Nephron (organoid): ENCODE measurements at regions not wholly inside any gene's neighbourhood (a gene's known extent, or its start where the extent isn't known, plus 50 kb on each side); places are given as distances from the start of the nearest gene placed in this dataset.

Source experiments
- H3K27ac Mint-ChIP-seq, 3 experiments: 2 replicates each; pipeline ENCODE4 v1.8.0; 2020; ENCODE audit warnings: mixed read lengths in 3 of 3, mild to moderate bottlenecking in 2 of 3, moderate library complexity in 1 of 3
- H3K27me3 Mint-ChIP-seq: 2 replicates; pipeline ENCODE4 v1.8.0; 2021; ENCODE audit warnings: low read depth, mild to moderate bottlenecking, moderate library complexity, mixed read lengths
- H3K36me3 Mint-ChIP-seq: 2 replicates; pipeline ENCODE4 v1.8.0; 2020; ENCODE audit warnings: low read depth, mixed read lengths
- H3K4me1 Mint-ChIP-seq: 2 replicates; pipeline ENCODE4 v1.8.0; 2020; ENCODE audit warnings: mixed read lengths
- H3K4me3 Mint-ChIP-seq, 3 experiments: 2 replicates each; pipeline ENCODE4 v1.8.0; 2020; ENCODE audit warnings: mild to moderate bottlenecking in 3 of 3, mixed read lengths in 3 of 3, moderate library complexity in 2 of 3
- H3K9me3 Mint-ChIP-seq: 2 replicates; pipeline ENCODE4 v1.8.0; 2020; ENCODE audit warnings: mixed read lengths
- TF ChIP-seq, protein P1 (sequence below), 3 experiments: fragments of 200-600 bp; sonication (generic); IDR thresholded peaks; one replicate each; pipeline ENCODE4 v1.5.0; 2021; ENCODE audit warnings: antibody characterized with exemption in 3 of 3; ENCODE audit not compliant: unreplicated experiment in 3 of 3

- Mint-ChIP-seq H3K36me3 (no peaks in the 10 kb centered on the region), H3K27ac (no peak overlapping the region), H3K27me3 (peaks cover 4% of the 10 kb centered on the region), H3K9me3 (peaks cover 2% of the 10 kb centered on the region), H3K4me3 (no peak overlapping the region), H3K4me1 (no peaks in the 10 kb centered on the region)
- TF ChIP-seq, protein P1, sequence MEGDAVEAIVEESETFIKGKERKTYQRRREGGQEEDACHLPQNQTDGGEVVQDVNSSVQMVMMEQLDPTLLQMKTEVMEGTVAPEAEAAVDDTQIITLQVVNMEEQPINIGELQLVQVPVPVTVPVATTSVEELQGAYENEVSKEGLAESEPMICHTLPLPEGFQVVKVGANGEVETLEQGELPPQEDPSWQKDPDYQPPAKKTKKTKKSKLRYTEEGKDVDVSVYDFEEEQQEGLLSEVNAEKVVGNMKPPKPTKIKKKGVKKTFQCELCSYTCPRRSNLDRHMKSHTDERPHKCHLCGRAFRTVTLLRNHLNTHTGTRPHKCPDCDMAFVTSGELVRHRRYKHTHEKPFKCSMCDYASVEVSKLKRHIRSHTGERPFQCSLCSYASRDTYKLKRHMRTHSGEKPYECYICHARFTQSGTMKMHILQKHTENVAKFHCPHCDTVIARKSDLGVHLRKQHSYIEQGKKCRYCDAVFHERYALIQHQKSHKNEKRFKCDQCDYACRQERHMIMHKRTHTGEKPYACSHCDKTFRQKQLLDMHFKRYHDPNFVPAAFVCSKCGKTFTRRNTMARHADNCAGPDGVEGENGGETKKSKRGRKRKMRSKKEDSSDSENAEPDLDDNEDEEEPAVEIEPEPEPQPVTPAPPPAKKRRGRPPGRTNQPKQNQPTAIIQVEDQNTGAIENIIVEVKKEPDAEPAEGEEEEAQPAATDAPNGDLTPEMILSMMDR (IDR thresholded peaks at IDR 0.05; ENCODE audit: unreplicated experiment in 3 of 3), result no peak
Measured at GRCh38 chr4:133379681-133380438, 230.8 kb downstream of the PCDH10 start.

GRCh38 chr4:133377286-133377685, 228.2 kb downstream of the PCDH10 start:
- TF ChIP-seq, protein P1 (IDR thresholded peaks at IDR 0.05; ENCODE audit: unreplicated experiment in 3 of 3), result no peak
- Mint-ChIP-seq H3K4me3 (no peak overlapping the region), H3K27ac (no peak overlapping the region), H3K9me3 (peaks cover 4% of the 10 kb centered on the region), H3K27me3 (peaks cover 4% of the 10 kb centered on the region), H3K36me3 (no peaks in the 10 kb centered on the region), H3K4me1 (no peaks in the 10 kb centered on the region)

DNA sequence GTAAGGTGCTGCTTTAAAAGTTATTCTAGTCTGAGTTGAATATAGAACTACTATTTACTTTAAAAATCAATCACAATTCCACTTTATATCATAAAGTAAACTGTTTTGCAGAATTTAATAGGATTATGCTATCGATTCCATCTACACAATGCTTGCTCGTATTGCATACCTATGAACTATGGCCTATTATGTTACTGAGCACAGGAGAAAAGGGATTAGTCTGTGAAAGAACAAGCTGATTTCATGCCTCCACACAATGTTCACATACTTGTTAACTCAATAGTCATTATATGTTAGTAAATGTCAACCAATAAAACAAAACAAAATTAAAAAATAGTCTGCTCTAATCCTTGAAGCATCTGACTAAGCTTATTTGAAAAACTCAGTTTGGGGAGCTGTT, 223.6 kb downstream of the PCDH10 start:
- H3K27me3 Mint-ChIP-seq, result peaks cover 4% of the 10 kb centered on the region
- TF ChIP-seq, protein P1 (IDR thresholded peaks at IDR 0.05; ENCODE audit: unreplicated experiment in 3 of 3), result no peak
- H3K27ac Mint-ChIP-seq, result no peak overlapping the region
- H3K36me3 Mint-ChIP-seq, result no peaks in the 10 kb centered on the region
- H3K9me3 Mint-ChIP-seq, result peaks cover 2% of the 10 kb centered on the region
- H3K4me3 Mint-ChIP-seq, result no peak overlapping the region
- H3K4me1 Mint-ChIP-seq, result no peaks in the 10 kb centered on the region

DNA sequence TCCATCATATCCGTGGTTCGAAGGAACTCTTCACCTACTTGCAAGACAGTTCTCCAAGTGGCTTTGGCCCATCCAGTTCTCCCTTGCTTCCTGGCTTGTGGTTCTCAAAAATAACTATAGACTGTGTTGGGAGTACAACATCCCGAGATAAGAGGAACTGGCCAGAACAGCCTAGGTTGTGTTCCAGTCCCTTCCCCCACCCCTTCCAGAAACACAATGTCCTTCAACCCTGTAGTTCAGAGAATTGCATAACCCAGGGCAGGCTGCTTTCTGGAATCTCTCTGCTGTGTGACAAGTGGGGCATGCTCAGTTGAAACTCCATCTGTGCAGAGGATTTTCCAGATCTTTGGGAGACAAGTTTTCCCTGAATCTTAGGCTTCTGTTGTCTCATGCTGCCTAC, 206.5 kb downstream of the PCDH10 start:
- Mint-ChIP-seq H3K27me3 (no peaks in the 10 kb centered on the region), H3K27ac (no peak overlapping the region), H3K36me3 (no peaks in the 10 kb centered on the region), H3K9me3 (peaks cover 5% of the 10 kb centered on the region), H3K4me3 (no peak overlapping the region), H3K4me1 (no peaks in the 10 kb centered on the region)
- TF ChIP-seq, protein P1 (IDR thresholded peaks at IDR 0.05; ENCODE audit: unreplicated experiment in 3 of 3), result no peak

- H3K4me1 Mint-ChIP-seq, result no peaks in the 10 kb centered on the region
- H3K4me3 Mint-ChIP-seq, result no peak overlapping the region
- no peaks in the 10 kb centered on the region for H3K36me3 Mint-ChIP-seq
- no peak overlapping the region for H3K27ac Mint-ChIP-seq
- peaks cover 6% of the 10 kb centered on the region for H3K9me3 Mint-ChIP-seq
- no peaks in the 10 kb centered on the region for H3K27me3 Mint-ChIP-seq
- TF ChIP-seq, protein P1 (IDR thresholded peaks at IDR 0.05; ENCODE audit: unreplicated experiment in 3 of 3), result no peak
Measured at GRCh38 chr4:133347409-133347808, 198.3 kb downstream of the PCDH10 start.

DNA sequence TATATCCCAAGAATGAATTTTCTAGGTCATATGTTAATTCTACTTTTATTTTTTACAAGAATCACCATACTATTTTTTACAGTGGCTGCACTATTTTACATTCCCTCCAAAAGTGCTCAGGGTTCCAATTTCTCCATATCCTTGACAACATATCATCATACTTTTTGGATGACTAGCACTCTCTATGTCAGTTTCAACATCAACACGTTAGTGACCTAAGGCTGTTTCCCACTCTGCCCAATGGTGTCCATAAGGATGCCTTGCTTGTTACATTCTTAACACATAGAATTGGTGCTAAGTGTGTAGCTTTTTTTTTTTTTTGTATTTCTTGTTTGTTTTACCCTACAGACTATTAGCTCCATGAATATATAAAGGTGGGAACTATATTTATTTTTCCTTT, 175.4 kb downstream of the PCDH10 start:
- TF ChIP-seq, protein P1 (IDR thresholded peaks at IDR 0.05; ENCODE audit: unreplicated experiment in 3 of 3), result no peak
- no peak overlapping the region for H3K27ac Mint-ChIP-seq
- H3K9me3 Mint-ChIP-seq, result no peaks in the 10 kb centered on the region
- H3K4me1 Mint-ChIP-seq, result no peaks in the 10 kb centered on the region
- no peak overlapping the region for H3K4me3 Mint-ChIP-seq
- H3K36me3 Mint-ChIP-seq, result no peaks in the 10 kb centered on the region
- no peaks in the 10 kb centered on the region for H3K27me3 Mint-ChIP-seq
